Panc1 (cell line): ENCODE measurements at regions not wholly inside any gene's neighbourhood (a gene's known extent, or its start where the extent isn't known, plus 50 kb on each side); places are given as distances from the start of the nearest gene placed in this dataset.

Experiments used
- ATAC-seq: fragments of 200-7000 bp; cut with Tn5 transposase; 2 replicates; pipeline ENCODE4 v1.9.1; 2020; ENCODE audit warnings: mild to moderate bottlenecking, moderate library complexity
- BruUV-seq: library from RNA; stranded (reverse); fragments of 400-500 nt; replicated peaks from 2 replicates; lab custom pipeline; 2021; lab: Mats Ljungman, UMichigan
- CTCF ChIA-PET: fragments of 300-600 bp; sonication (Branson Sonifier 250); formaldehyde crosslinking; loops from one replicate; lab custom pipeline; 2022; ENCODE audit warnings: antibody characterized with exemption; lab: Charles Lee
- POLR2A ChIA-PET: fragments of 300-600 bp; sonication (Branson Sonifier 250); formaldehyde crosslinking; loops from one replicate; lab custom pipeline; 2022; ENCODE audit warnings: antibody characterized with exemption; lab: Charles Lee
- DNase-seq: peaks from one replicate; pipeline ENCODE4 v3.0.0-alpha.2; 2010; ENCODE audit warnings: low read depth, low spot score
- H3K27ac ChIP-seq: 2 replicates; pipeline ENCODE4 v1.5.1; 2011; ENCODE audit warnings: mild to moderate bottlenecking, low read length, inconsistent platforms
- H3K27me3 ChIP-seq: fragments of 200-500 bp; sonication (Bioruptor generic); 2 replicates; pipeline ENCODE4 v1.6.0; 2014; ENCODE audit warnings: low read length, inconsistent platforms; ENCODE audit not compliant: control insufficient read depth, insufficient read depth
- H3K36me3 ChIP-seq: fragments of 200-500 bp; sonication (Bioruptor generic); 2 replicates; pipeline ENCODE4 v1.5.1; 2014; ENCODE audit warnings: inconsistent platforms, mild to moderate bottlenecking, low read length, moderate library complexity; ENCODE audit not compliant: control insufficient read depth, insufficient read depth
- H3K4me1 ChIP-seq: 2 replicates; pipeline ENCODE4 v1.5.1; 2011; ENCODE audit warnings: inconsistent platforms, mild to moderate bottlenecking, low read length, moderate library complexity; ENCODE audit not compliant: control insufficient read depth, insufficient read depth
- H3K4me3 ChIP-seq, 2 experiments: 2 replicates each; pipeline ENCODE4 v1.5.1; 2011 to 2012; ENCODE audit warnings: low read depth in 2 of 2, low read length in 2 of 2, mild to moderate bottlenecking in 2 of 2, inconsistent platforms in 1 of 2, moderate library complexity in 1 of 2
- H3K9me3 ChIP-seq: fragments of 200-500 bp; sonication (Bioruptor generic); 2 replicates; pipeline ENCODE4 v1.5.1; 2014; ENCODE audit warnings: low read depth, mild to moderate bottlenecking, inconsistent platforms, low read length, moderate library complexity; ENCODE audit not compliant: control insufficient read depth, insufficient read depth
- POLR2AphosphoS5 ChIP-seq: IDR thresholded peaks from 2 replicates; pipeline ENCODE4 v1.6.1; 2012; ENCODE audit warnings: mild to moderate bottlenecking, low read depth, low read length, moderate library complexity
- REST ChIP-seq, 2 experiments: IDR thresholded peaks; 2 replicates each; pipeline ENCODE4 v1.6.1; 2011 to 2012; ENCODE audit warnings: low read depth in 2 of 2, control low read depth in 1 of 2, low read length in 1 of 2, mild to moderate bottlenecking in 1 of 2, moderate library complexity in 1 of 2; ENCODE audit not compliant: insufficient read depth in 1 of 2
- SIN3A ChIP-seq: IDR thresholded peaks from 2 replicates; pipeline ENCODE4 v1.6.1; 2012; ENCODE audit warnings: low read depth, mild to moderate bottlenecking, low read length, moderate library complexity, borderline replicate concordance; ENCODE audit not compliant: insufficient read depth
- TCF7L2 ChIP-seq: IDR thresholded peaks from 2 replicates; pipeline ENCODE4 v1.6.1; 2011; ENCODE audit warnings: mild to moderate bottlenecking, low read depth, low read length, inconsistent platforms
- in situ Hi-C: cut with HindIII; loops from 2 replicates; pipeline ENCODE4 v1.10.0; 2016; ENCODE audit warnings: low sequenced_read_pairs, low pct_unique_long_range_greater_than_20kb
- intact Hi-C: fragments of 100-400 bp; cut with micrococcal nuclease; formaldehyde crosslinking; loops from one replicate; pipeline ENCODE4 v1.10.0; 2022; ENCODE audit not compliant: unreplicated experiment
- TF ChIP-seq, protein P1 (sequence below): fragments of 450-650 bp; IDR thresholded peaks from 2 replicates; pipeline ENCODE4 v1.5.1; 2017; ENCODE audit warnings: mild to moderate bottlenecking

GRCh38 chr9:675697-676370 is 165.7 kb upstream of the DMRT1 start:
- no peak for TF ChIP-seq SIN3A
- TF ChIP-seq POLR2AphosphoS5: no peak
- TF ChIP-seq, protein P1, sequence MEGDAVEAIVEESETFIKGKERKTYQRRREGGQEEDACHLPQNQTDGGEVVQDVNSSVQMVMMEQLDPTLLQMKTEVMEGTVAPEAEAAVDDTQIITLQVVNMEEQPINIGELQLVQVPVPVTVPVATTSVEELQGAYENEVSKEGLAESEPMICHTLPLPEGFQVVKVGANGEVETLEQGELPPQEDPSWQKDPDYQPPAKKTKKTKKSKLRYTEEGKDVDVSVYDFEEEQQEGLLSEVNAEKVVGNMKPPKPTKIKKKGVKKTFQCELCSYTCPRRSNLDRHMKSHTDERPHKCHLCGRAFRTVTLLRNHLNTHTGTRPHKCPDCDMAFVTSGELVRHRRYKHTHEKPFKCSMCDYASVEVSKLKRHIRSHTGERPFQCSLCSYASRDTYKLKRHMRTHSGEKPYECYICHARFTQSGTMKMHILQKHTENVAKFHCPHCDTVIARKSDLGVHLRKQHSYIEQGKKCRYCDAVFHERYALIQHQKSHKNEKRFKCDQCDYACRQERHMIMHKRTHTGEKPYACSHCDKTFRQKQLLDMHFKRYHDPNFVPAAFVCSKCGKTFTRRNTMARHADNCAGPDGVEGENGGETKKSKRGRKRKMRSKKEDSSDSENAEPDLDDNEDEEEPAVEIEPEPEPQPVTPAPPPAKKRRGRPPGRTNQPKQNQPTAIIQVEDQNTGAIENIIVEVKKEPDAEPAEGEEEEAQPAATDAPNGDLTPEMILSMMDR: no peak
- TF ChIP-seq TCF7L2: no peak
- TF ChIP-seq REST (IDR thresholded peaks at IDR 0.05; ENCODE audit: insufficient read depth in 1 of 2, low read depth in 2 of 2, low read length in 1 of 2): no peak
- no peaks in the 10 kb centered on the region for H3K9me3 ChIP-seq
- intact Hi-C loops: no loop called here
- no peaks in the 10 kb centered on the region; the same call in 1 of the 2 replicates for H3K4me1 ChIP-seq
- no peak overlapping the region for H3K4me3 ChIP-seq
- DNase-seq: no peak
- in situ Hi-C loops: no loop called here
- POLR2A ChIA-PET: no interaction called here
- no peak overlapping the region for H3K27ac ChIP-seq
- no peaks in the 10 kb centered on the region for H3K36me3 ChIP-seq
- BruUV-seq: no TSS peak
- ATAC-seq: no peak
- CTCF ChIA-PET: no interaction called here
- H3K27me3 ChIP-seq: no peaks in the 10 kb centered on the region

DNA sequence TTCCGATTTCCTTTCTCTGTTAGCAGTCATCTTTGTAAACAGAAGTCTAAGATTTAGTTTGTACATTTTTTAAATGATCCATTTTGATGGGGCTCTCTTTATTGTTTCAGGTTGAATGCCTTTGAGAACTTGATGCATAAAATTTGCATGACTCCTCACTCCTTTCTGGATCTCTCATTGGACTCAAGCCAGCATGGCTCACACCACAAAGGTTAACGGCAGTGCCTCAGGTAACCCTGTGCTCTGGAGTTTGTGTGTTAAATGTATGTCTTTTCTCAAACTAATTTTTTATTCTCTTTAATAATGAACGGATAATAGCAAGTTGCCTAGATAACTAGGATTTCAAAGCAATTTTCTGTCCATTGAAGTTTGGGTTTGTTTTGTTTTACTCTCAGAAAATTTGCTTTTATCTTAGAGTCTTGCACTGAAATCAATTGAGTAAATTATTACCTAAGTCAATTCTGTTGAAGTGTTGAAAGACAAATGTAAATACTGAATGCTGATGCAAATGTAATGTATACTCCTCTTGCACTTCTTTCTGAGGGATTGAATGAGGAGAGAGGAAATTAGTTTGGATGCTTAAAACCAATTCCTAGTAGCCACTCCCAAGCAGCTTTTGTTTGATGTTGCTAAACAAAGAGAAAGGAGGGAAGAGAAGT is 164.6 kb upstream of the DMRT1 start:
- TF ChIP-seq, protein P1: no peak
- TF ChIP-seq POLR2AphosphoS5 (no peak), REST (IDR thresholded peaks at IDR 0.05; ENCODE audit: insufficient read depth in 1 of 2, low read depth in 2 of 2, low read length in 1 of 2) (no peak), TCF7L2 (no peak), SIN3A (no peak)
- POLR2A ChIA-PET: no interaction called here
- H3K27ac ChIP-seq: no peak overlapping the region
- H3K9me3 ChIP-seq: no peaks in the 10 kb centered on the region
- H3K4me3 ChIP-seq: no peak overlapping the region
- no peak for ATAC-seq
- CTCF ChIA-PET: no interaction called here
- no peaks in the 10 kb centered on the region; the same call in 1 of the 2 replicates for H3K4me1 ChIP-seq
- DNase-seq: no peak
- no peaks in the 10 kb centered on the region for H3K36me3 ChIP-seq
- in situ Hi-C loops (no loop called here), intact Hi-C loops (no loop called here)
- no peaks in the 10 kb centered on the region for H3K27me3 ChIP-seq
- BruUV-seq: no TSS peak
